ENCODE measurements at regions not wholly inside any gene's neighbourhood (a gene's known extent, or its start where the extent isn't known, plus 50 kb on each side); places are given as distances from the start of the nearest gene placed in this dataset.
"Not testable (repeated sequence)": the region's sequence is repeated elsewhere in the genome, so short reads cannot be mapped to it uniquely, and the experiment has no call there.

GRCh38 chr3:171915275-171915674, 72.1 kb downstream of the TMEM212 start:
- ATAC-seq (no peak), DNase-seq (no peak)
- ChIA-PET POLR2A (no interaction called here), CTCF (no interaction called here)
- no peaks in the 10 kb centered on the region for H3K4me1 Mint-ChIP-seq (ENCODE audit: low read depth)
- no peaks in the 10 kb centered on the region for H3K36me3 Mint-ChIP-seq (ENCODE audit: low read depth)
- H3K4me3 Mint-ChIP-seq = no peak overlapping the region
- H3K9me3 Mint-ChIP-seq (ENCODE audit: insufficient read depth) = no peaks in the 10 kb centered on the region
- no peak overlapping the region for H3K27ac Mint-ChIP-seq
- H3K27me3 Mint-ChIP-seq (ENCODE audit: low read depth) = peaks cover 7% of the 10 kb centered on the region

GRCh38 chr3:171916888-171917287, 73.7 kb downstream of the TMEM212 start:
- Mint-ChIP-seq H3K27ac (no peak overlapping the region), H3K36me3 (ENCODE audit: low read depth) (no peaks in the 10 kb centered on the region), H3K4me3 (no peak overlapping the region), H3K4me1 (ENCODE audit: low read depth) (no peaks in the 10 kb centered on the region), H3K9me3 (ENCODE audit: insufficient read depth) (no peaks in the 10 kb centered on the region), H3K27me3 (ENCODE audit: low read depth) (peaks cover 10% of the 10 kb centered on the region)
- ATAC-seq (no peak), DNase-seq (no peak)
- CTCF ChIA-PET = no interaction called here
- POLR2A ChIA-PET = interaction anchor here (0.8 kb wide), 1 partner anchor 98 kb away, joined by 4 read pairs; no protein-coding TSS in a partner anchor

- ATAC-seq; H3K9me3 Mint-ChIP-seq (ENCODE audit: insufficient read depth); H3K27ac Mint-ChIP-seq; POLR2A ChIA-PET; H3K4me3 Mint-ChIP-seq; H3K36me3 Mint-ChIP-seq (ENCODE audit: low read depth); CTCF ChIA-PET; DNase-seq; H3K4me1 Mint-ChIP-seq (ENCODE audit: low read depth): not testable (repeated sequence)
- peaks cover 14% of the 10 kb centered on the region for H3K27me3 Mint-ChIP-seq (ENCODE audit: low read depth)
Observed at GRCh38 chr3:171922629-171923028, 79.5 kb downstream of the TMEM212 start.

GRCh38 chr3:171923668-171924067, 80.5 kb downstream of the TMEM212 start:
- POLR2A ChIA-PET = not testable (repeated sequence)

DNA sequence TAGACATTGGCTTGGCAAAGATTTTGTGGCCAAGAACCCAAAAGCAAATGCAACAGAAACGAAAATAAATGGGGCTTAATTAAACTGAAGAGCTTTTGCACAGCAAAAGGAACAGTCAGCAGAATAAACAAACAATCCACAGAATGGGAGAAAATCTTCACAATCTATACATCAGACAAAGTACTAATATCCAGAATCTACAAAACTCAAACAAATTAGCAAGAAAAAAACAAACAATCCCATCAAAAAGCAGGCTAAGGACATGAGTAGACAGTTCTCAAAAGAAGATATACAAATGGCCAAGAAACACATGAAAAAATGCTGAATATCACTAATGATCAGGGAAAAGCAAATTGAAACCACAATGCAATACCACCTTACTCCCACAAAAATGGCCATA, 81.7 kb downstream of the TMEM212 start:
- H3K36me3 Mint-ChIP-seq (ENCODE audit: low read depth); POLR2A ChIA-PET; H3K9me3 Mint-ChIP-seq (ENCODE audit: insufficient read depth); ATAC-seq; DNase-seq; H3K4me3 Mint-ChIP-seq; H3K27ac Mint-ChIP-seq; H3K4me1 Mint-ChIP-seq (ENCODE audit: low read depth): not testable (repeated sequence)
- CTCF ChIA-PET = interaction anchor here (0.8 kb wide), 1 partner anchor 103 kb away, joined by 3 read pairs; no protein-coding TSS in a partner anchor
- H3K27me3 Mint-ChIP-seq (ENCODE audit: low read depth) = peaks cover 11% of the 10 kb centered on the region

More at GRCh38 chr3:171923668-171924067, 80.5 kb downstream of the TMEM212 start:
- H3K9me3 Mint-ChIP-seq (ENCODE audit: insufficient read depth); H3K36me3 Mint-ChIP-seq (ENCODE audit: low read depth); H3K27ac Mint-ChIP-seq; DNase-seq; CTCF ChIA-PET; H3K4me3 Mint-ChIP-seq; ATAC-seq; H3K4me1 Mint-ChIP-seq (ENCODE audit: low read depth): not testable (repeated sequence)
- peaks cover 11% of the 10 kb centered on the region for H3K27me3 Mint-ChIP-seq (ENCODE audit: low read depth)

DNA sequence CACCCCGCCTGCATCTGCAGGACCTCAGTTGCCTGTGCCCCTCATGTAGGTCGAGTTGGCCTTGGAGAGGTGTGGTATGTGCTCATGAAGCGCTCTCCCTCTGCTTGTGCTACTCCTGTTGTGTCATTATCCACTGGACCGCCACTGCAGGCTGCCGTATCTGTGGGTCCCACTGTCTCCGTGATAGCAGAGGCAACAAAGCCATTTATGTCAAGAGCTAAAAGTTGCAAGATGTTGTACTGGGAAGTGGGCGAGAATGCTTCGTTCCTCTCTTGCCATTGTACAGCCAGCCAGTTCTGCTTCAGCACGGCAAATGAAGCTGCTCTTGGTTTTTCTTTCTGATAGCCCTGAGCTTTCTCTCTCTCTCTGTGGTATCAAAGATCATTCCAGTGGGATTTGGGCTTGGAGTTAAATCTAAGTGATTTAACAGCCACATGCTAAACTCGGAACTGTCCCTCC, 89.0 kb downstream of the TMEM212 start:
- POLR2A ChIA-PET = no interaction called here
- no peaks in the 10 kb centered on the region for H3K36me3 Mint-ChIP-seq (ENCODE audit: low read depth)
- H3K4me3 Mint-ChIP-seq = no peak overlapping the region
- CTCF ChIA-PET = no interaction called here
- no peaks in the 10 kb centered on the region for H3K4me1 Mint-ChIP-seq (ENCODE audit: low read depth)
- ATAC-seq (no peak), DNase-seq (no peak)
- no peaks in the 10 kb centered on the region for H3K9me3 Mint-ChIP-seq (ENCODE audit: insufficient read depth)
- no peak overlapping the region for H3K27ac Mint-ChIP-seq
- peaks cover 10% of the 10 kb centered on the region for H3K27me3 Mint-ChIP-seq (ENCODE audit: low read depth)

DNA sequence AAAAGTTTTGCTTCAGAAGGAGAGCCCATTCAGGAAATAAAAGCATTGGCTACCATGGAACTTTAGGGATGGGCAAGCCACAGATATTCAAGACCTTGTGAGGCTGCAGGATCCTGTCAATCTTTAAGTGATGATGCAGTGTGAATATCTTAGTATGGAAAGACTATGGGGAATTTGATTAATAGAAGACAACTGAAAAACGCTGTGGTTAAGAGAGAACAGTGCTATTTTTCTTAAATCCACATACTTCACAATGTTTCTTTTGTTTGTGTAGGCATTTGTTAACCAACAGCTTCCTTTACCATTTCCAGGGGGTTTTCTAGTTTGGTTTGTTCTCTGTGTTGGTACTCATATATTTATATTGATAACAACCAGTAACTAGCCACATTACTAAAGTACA, 90.3 kb downstream of the TMEM212 start:
- Mint-ChIP-seq H3K36me3 (ENCODE audit: low read depth) (no peaks in the 10 kb centered on the region), H3K4me3 (no peak overlapping the region), H3K27ac (no peak overlapping the region), H3K4me1 (ENCODE audit: low read depth) (no peaks in the 10 kb centered on the region), H3K27me3 (ENCODE audit: low read depth) (peaks cover 10% of the 10 kb centered on the region), H3K9me3 (ENCODE audit: insufficient read depth) (no peaks in the 10 kb centered on the region)
- CTCF ChIA-PET = no interaction called here
- POLR2A ChIA-PET = no interaction called here
- ATAC-seq = no peak
- no peak for DNase-seq

- H3K9me3 Mint-ChIP-seq (ENCODE audit: insufficient read depth) = no peaks in the 10 kb centered on the region
- ChIA-PET CTCF (no interaction called here), POLR2A (interaction anchor here (0.5 kb wide), 1 partner anchor 365 kb away, joined by 3 read pairs; no protein-coding TSS in a partner anchor)
- H3K4me3 Mint-ChIP-seq = no peak overlapping the region
- no peak overlapping the region for H3K27ac Mint-ChIP-seq
- ATAC-seq (no peak), DNase-seq (no peak)
- no peaks in the 10 kb centered on the region for H3K36me3 Mint-ChIP-seq (ENCODE audit: low read depth)
- no peaks in the 10 kb centered on the region for H3K4me1 Mint-ChIP-seq (ENCODE audit: low read depth)
- peaks cover 12% of the 10 kb centered on the region for H3K27me3 Mint-ChIP-seq (ENCODE audit: low read depth)
Observed at GRCh38 chr3:171935261-171936123, 92.3 kb downstream of the TMEM212 start.

- Mint-ChIP-seq H3K4me1 (ENCODE audit: low read depth) (no peaks in the 10 kb centered on the region), H3K27ac (no peak overlapping the region), H3K9me3 (ENCODE audit: insufficient read depth) (no peaks in the 10 kb centered on the region), H3K27me3 (ENCODE audit: low read depth) (peaks cover 12% of the 10 kb centered on the region), H3K4me3 (no peak overlapping the region), H3K36me3 (ENCODE audit: low read depth) (no peaks in the 10 kb centered on the region)
- CTCF ChIA-PET = no interaction called here
- DNase-seq (no peak), ATAC-seq (no peak)
- POLR2A ChIA-PET = no interaction called here
Observed at GRCh38 chr3:171936191-171936841, 93.2 kb downstream of the TMEM212 start.

GRCh38 chr3:171939578-171939977, 96.4 kb downstream of the TMEM212 start:
- CTCF ChIA-PET = no interaction called here
- Mint-ChIP-seq H3K36me3 (ENCODE audit: low read depth) (no peaks in the 10 kb centered on the region), H3K4me1 (ENCODE audit: low read depth) (no peaks in the 10 kb centered on the region), H3K27me3 (ENCODE audit: low read depth) (peaks cover 16% of the 10 kb centered on the region), H3K27ac (no peak overlapping the region), H3K4me3 (no peak overlapping the region), H3K9me3 (ENCODE audit: insufficient read depth) (no peaks in the 10 kb centered on the region)
- POLR2A ChIA-PET = no interaction called here
- ATAC-seq (no peak), DNase-seq (no peak)

DNA sequence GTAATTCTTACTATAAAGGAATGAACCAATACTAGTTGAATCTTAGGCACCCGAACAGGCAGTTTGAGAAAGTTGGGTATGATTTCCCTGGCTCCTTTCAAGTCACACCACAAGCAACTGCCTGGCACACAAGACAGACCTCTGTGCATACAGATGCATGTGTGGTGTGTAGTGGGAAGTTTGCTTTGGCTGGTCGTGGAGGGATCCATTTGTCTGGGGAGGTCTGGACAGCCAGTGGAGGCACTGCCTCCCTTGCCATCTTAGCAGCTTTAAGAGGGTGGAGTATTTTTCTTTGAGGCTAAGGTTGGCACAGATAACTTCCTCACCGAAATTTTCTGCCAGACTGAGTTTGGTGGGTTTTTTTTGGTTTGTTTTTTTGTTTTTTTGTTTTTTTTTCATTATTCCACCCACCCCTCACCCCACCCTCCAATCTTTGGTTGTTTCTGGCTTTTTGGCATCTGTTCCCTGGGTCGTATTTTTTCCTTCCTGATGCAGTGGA, 97.1 kb downstream of the TMEM212 start:
- H3K4me3 Mint-ChIP-seq = no peak overlapping the region
- no peak for ATAC-seq
- CTCF ChIA-PET = no interaction called here
- DNase-seq = no peak
- H3K4me1 Mint-ChIP-seq (ENCODE audit: low read depth) = no peaks in the 10 kb centered on the region
- peaks cover 11% of the 10 kb centered on the region for H3K27me3 Mint-ChIP-seq (ENCODE audit: low read depth)
- H3K27ac Mint-ChIP-seq = no peak overlapping the region
- H3K36me3 Mint-ChIP-seq (ENCODE audit: low read depth) = no peaks in the 10 kb centered on the region
- H3K9me3 Mint-ChIP-seq (ENCODE audit: insufficient read depth) = no peaks in the 10 kb centered on the region
- POLR2A ChIA-PET = no interaction called here

Data from activated CD8-positive, alpha-beta T cell treated with anti-CD3 and anti-CD28 coated beads, Interleukin-2, amount 10 ng/mL, durations not matched to agents 7 days and 5 days (primary cell).